HepG2 (cell line): ENCODE measurements at regions not wholly inside any gene's neighbourhood (a gene's known extent, or its start where the extent isn't known, plus 50 kb on each side); places are given as distances from the start of the nearest gene placed in this dataset.

Experiments
- ATAC-seq: fragments of 200-7000 bp; cut with Tn5 transposase; 3 replicates; pipeline ENCODE4 v1.9.1; 2020; ENCODE audit warnings: mild to moderate bottlenecking, moderate library complexity
- BruUV-seq: library from RNA; stranded (reverse); fragments of 400-500 nt; replicated peaks from 2 replicates; lab custom pipeline; 2021; lab: Mats Ljungman, UMichigan
- CTCF ChIA-PET: fragments of 300-600 bp; formaldehyde crosslinking; extraction: SDS; loops from one replicate; lab custom pipeline; 2021; ENCODE audit warnings: low total read pairs, inconsistent platforms, low intra/inter-chr PET ratio; lab: Yijun Ruan, JAX
- POLR2A ChIA-PET: fragments of 350-600 bp; sonication (Branson Sonifier 250); formaldehyde crosslinking; loops from one replicate; lab custom pipeline; 2020; ENCODE audit warnings: antibody characterized with exemption, inconsistent platforms; lab: Yijun Ruan, JAX
- DNase-seq: peaks from one replicate; pipeline ENCODE4 v3.0.0-alpha.2; 2015; ENCODE audit warnings: low spot score
- FAIRE-seq: peaks from 3 replicates; lab custom pipeline; 2011; peaks lifted over from hg19 to GRCh38; lab: Jason Lieb, UNC
- H2AFZ ChIP-seq: one replicate; pipeline ENCODE4 v1.6.1; 2011; ENCODE audit warnings: low read length, inconsistent platforms
- H3K27ac ChIP-seq: fragments of 300-600 bp; 3 replicates; pipeline ENCODE4 v1.8.0; 2011; ENCODE audit warnings: mixed run types, mild to moderate bottlenecking, mixed read lengths, low read length, inconsistent platforms; ENCODE audit not compliant: insufficient read depth; ENCODE audit errors: extremely low read length
- H3K27me3 ChIP-seq, 2 experiments: fragments of 200-600 bp in 1 of 2; 2 replicates in 1 of 2; 3 replicates in 1 of 2; pipeline versions ENCODE4 v1.6.0 to v1.8.0; 2011; ENCODE audit warnings: low read length in 2 of 2, mild to moderate bottlenecking in 2 of 2, moderate library complexity in 2 of 2, inconsistent platforms in 1 of 2; ENCODE audit not compliant: insufficient read depth in 2 of 2, control insufficient read depth in 1 of 2
- H3K36me3 ChIP-seq, 2 experiments: fragments of 200-600 bp in 1 of 2; replicated peaks in 1 of 2; 2 replicates in 1 of 2; 3 replicates in 1 of 2; pipeline versions ENCODE4 v1.5.1 to v1.8.0; 2011; ENCODE audit warnings: low read length in 2 of 2, inconsistent platforms in 1 of 2; ENCODE audit not compliant: insufficient read depth in 2 of 2, control insufficient read depth in 1 of 2
- H3K4me1 ChIP-seq: 2 replicates; pipeline ENCODE4 v1.5.1; 2012; ENCODE audit warnings: low read length, inconsistent platforms; ENCODE audit not compliant: insufficient read depth
- H3K4me2 ChIP-seq: 2 replicates; pipeline ENCODE4 v1.6.0; 2011; ENCODE audit warnings: low read depth, low read length, inconsistent platforms
- H3K4me3 ChIP-seq, 3 experiments: fragments of 200-600 bp in 1 of 3; sonication (generic), shearing (Covaris generic) in 1 of 3; replicated peaks in 1 of 3; 2 replicates each; pipeline ENCODE4 v1.5.1; 2011 to 2016; ENCODE audit warnings: low read length in 3 of 3, inconsistent platforms in 2 of 3, low read depth in 2 of 3, mild to moderate bottlenecking in 2 of 3, control low read depth in 1 of 3, mixed read lengths in 1 of 3; ENCODE audit not compliant: insufficient read depth in 1 of 3
- H3K79me2 ChIP-seq: one replicate; pipeline ENCODE4 v1.6.1; 2011; ENCODE audit warnings: low read length, inconsistent platforms; ENCODE audit not compliant: insufficient read depth
- H3K9ac ChIP-seq: 2 replicates; pipeline ENCODE4 v1.6.0; 2011; ENCODE audit warnings: mild to moderate bottlenecking, low read depth, low read length, inconsistent platforms; ENCODE audit not compliant: insufficient read depth
- H3K9me3 ChIP-seq: 2 replicates; pipeline ENCODE4 v1.5.1; 2012; ENCODE audit warnings: mild to moderate bottlenecking, low read length
- H4K20me1 ChIP-seq: 2 replicates; pipeline ENCODE4 v1.6.0; 2011; ENCODE audit warnings: inconsistent platforms, mild to moderate bottlenecking, low read length, moderate library complexity; ENCODE audit not compliant: insufficient read depth
- ADNP ChIP-seq: sonication (generic); formaldehyde crosslinking; IDR thresholded peaks from 2 replicates; pipeline ENCODE4 v1.4.0; 2020; ENCODE audit warnings: missing genetic modification reagents
- FOSL2 ChIP-seq: sonication (generic); formaldehyde crosslinking; IDR thresholded peaks from 2 replicates; pipeline ENCODE4 v1.4.0; 2020; ENCODE audit warnings: missing genetic modification reagents
- FOXA1 ChIP-seq, 2 experiments: fragments of 450-650 bp in 1 of 2; sonication (generic) in 1 of 2; formaldehyde crosslinking in 1 of 2; IDR thresholded peaks; 2 replicates each; pipeline versions ENCODE4 v1.4.0 to v1.6.1; 2016 to 2020; ENCODE audit warnings: missing genetic modification reagents in 1 of 2
- IRF1 ChIP-seq: sonication (generic); formaldehyde crosslinking; IDR thresholded peaks from 2 replicates; pipeline ENCODE4 v1.4.0; 2020; ENCODE audit warnings: low read depth, mild to moderate bottlenecking, missing genetic modification reagents
- LBX2 ChIP-seq: sonication (generic); formaldehyde crosslinking; IDR thresholded peaks from 2 replicates; pipeline ENCODE4 v1.5.0; 2020; ENCODE audit warnings: missing genetic modification reagents, mild to moderate bottlenecking, borderline replicate concordance
- MEIS1 ChIP-seq: sonication (generic); formaldehyde crosslinking; IDR thresholded peaks from 2 replicates; pipeline ENCODE4 v1.9.0; 2021; ENCODE audit warnings: mild to moderate bottlenecking, missing genetic modification reagents, moderate library complexity, borderline replicate concordance
- NR2C2 ChIP-seq: sonication (generic); formaldehyde crosslinking; IDR thresholded peaks from 2 replicates; pipeline ENCODE4 v1.4.0; 2020; ENCODE audit warnings: missing genetic modification reagents, mild to moderate bottlenecking, moderate library complexity, borderline replicate concordance
- SKI ChIP-seq: fragments of 450-650 bp; IDR thresholded peaks from one replicate; pipeline ENCODE4 v1.6.1; 2018; ENCODE audit warnings: mild to moderate bottlenecking; ENCODE audit not compliant: partially characterized antibody
- ZFP36 ChIP-seq: fragments of 150-350 bp; IDR thresholded peaks from 2 replicates; pipeline ENCODE4 v1.6.1; 2018; ENCODE audit warnings: borderline replicate concordance, low read length, low read depth; ENCODE audit not compliant: partially characterized antibody
- ZNF124 ChIP-seq: sonication (generic); formaldehyde crosslinking; IDR thresholded peaks from 2 replicates; pipeline ENCODE4 v1.4.0; 2020; ENCODE audit warnings: missing genetic modification reagents
- ZNF180 ChIP-seq: sonication (generic); formaldehyde crosslinking; IDR thresholded peaks from 2 replicates; pipeline ENCODE4 v1.4.0; 2020; ENCODE audit warnings: low read depth, missing genetic modification reagents, borderline replicate concordance
- ZNF205 ChIP-seq: IDR thresholded peaks from 2 replicates; pipeline ENCODE4 v1.6.1; 2018; ENCODE audit warnings: missing biosample characterization, missing genetic modification reagents
- ZNF224 ChIP-seq: sonication (generic); formaldehyde crosslinking; IDR thresholded peaks from 2 replicates; pipeline ENCODE4 v1.5.0; 2020; ENCODE audit warnings: mild to moderate bottlenecking, missing genetic modification reagents
- ZNF275 ChIP-seq: sonication (generic); formaldehyde crosslinking; IDR thresholded peaks from 2 replicates; pipeline ENCODE4 v1.8.0; 2022; ENCODE audit warnings: missing genetic modification reagents, mild to moderate bottlenecking, inconsistent platforms, borderline replicate concordance
- ZNF607 ChIP-seq: sonication (generic); formaldehyde crosslinking; IDR thresholded peaks from 2 replicates; pipeline ENCODE4 v1.5.1; 2020; ENCODE audit warnings: missing genetic modification reagents, mild to moderate bottlenecking, borderline replicate concordance
- ZXDC ChIP-seq: sonication (generic); formaldehyde crosslinking; IDR thresholded peaks from 2 replicates; pipeline ENCODE4 v1.5.0; 2020; ENCODE audit warnings: mild to moderate bottlenecking, missing genetic modification reagents
- WGBS: methylation state at CpG from one replicate; pipeline ENCODE4 v1.1.6; 2017; ENCODE audit warnings: low lambda C conversion rate; 5-methylcytosine and 5-hydroxymethylcytosine counted together
- in situ Hi-C: cut with HindIII; loops from 2 replicates; pipeline ENCODE4 v1.10.0; 2017; ENCODE audit warnings: low pct_unique_long_range_greater_than_20kb; ENCODE audit not compliant: extremely low pct_ligation_motif_present
- intact Hi-C: fragments of 100-400 bp; cut with micrococcal nuclease; formaldehyde crosslinking; loops from one replicate; pipeline ENCODE4 v1.10.0; 2022; ENCODE audit not compliant: unreplicated experiment

GRCh38 chr5:12799165-12799564 lies 894.9 kb upstream of the CTNND2 start (continued):
- TF ChIP-seq ZXDC (CRISPR knock-in tag) (no peak), ADNP (CRISPR knock-in tag) (no peak)

- no peak for ATAC-seq
- Histone ChIP-seq H3K9me3 (peaks cover 69% of the 10 kb centered on the region), H3K79me2 (no peaks in the 10 kb centered on the region), H2AFZ (no peak overlapping the region), H3K27ac (no peak overlapping the region), H4K20me1 (no peaks in the 10 kb centered on the region), H3K27me3 (no peaks in the 10 kb centered on the region), H3K4me2 (no peak overlapping the region), H3K36me3 (no peaks in the 10 kb centered on the region), H3K4me1 (no peaks in the 10 kb centered on the region), H3K9ac (no peak overlapping the region), H3K4me3 (no peak overlapping the region)
- CTCF ChIA-PET: no interaction called here
- 63% methylated on average over 18 of the region's 19 CpGs for WGBS
- POLR2A ChIA-PET: no interaction called here
- intact Hi-C loops (no loop called here), in situ Hi-C loops (no loop called here)
- TF ChIP-seq ZFP36 (no peak), MEIS1 (no peak), ZNF124 (CRISPR knock-in tag) (no peak), LBX2 (CRISPR knock-in tag) (no peak), SKI (no peak), ZNF607 (CRISPR knock-in tag) (no peak), FOXA1 (IDR thresholded peaks at IDR 0.05) (no peak), FOXA1 (CRISPR knock-in tag; IDR thresholded peaks at IDR 0.05) (no peak), ZNF224 (CRISPR knock-in tag) (no peak), NR2C2 (CRISPR knock-in tag) (no peak), IRF1 (CRISPR knock-in tag) (no peak), ZNF275 (CRISPR knock-in tag) (no peak), ZNF180 (CRISPR knock-in tag) (no peak), ZNF205 (CRISPR knock-in tag) (no peak), FOSL2 (CRISPR knock-in tag) (no peak)
- DNase-seq: no peak
- no peak for FAIRE-seq
- BruUV-seq: no TSS peak
Measured at GRCh38 chr5:12795333-12795663, 891.1 kb upstream of the CTNND2 start.
